IPS-20b (cell line): ENCODE measurements at regions not wholly inside any gene's neighbourhood (a gene's known extent, or its start where the extent isn't known, plus 50 kb on each side); places are given as distances from the start of the nearest gene placed in this dataset.
"Not testable (repeated sequence)": the region's sequence is repeated elsewhere in the genome, so short reads cannot be mapped to it uniquely, and the experiment has no call there.

Experiments
- H3K27ac ChIP-seq: one replicate; pipeline ENCODE4 v1.5.1; 2013; ENCODE audit warnings: low read length
- H3K27me3 ChIP-seq: 2 replicates; pipeline ENCODE4 v1.6.1; 2013; ENCODE audit warnings: mild to moderate bottlenecking, low read length, inconsistent platforms; ENCODE audit not compliant: insufficient read depth
- H3K36me3 ChIP-seq: 2 replicates; pipeline ENCODE4 v1.6.1; 2013; ENCODE audit warnings: low read depth, mild to moderate bottlenecking, inconsistent platforms, low read length, moderate library complexity; ENCODE audit not compliant: insufficient read depth
- H3K4me1 ChIP-seq: 2 replicates; pipeline ENCODE4 v1.6.1; 2013; ENCODE audit warnings: mild to moderate bottlenecking, control low read depth, inconsistent platforms, low read length, moderate library complexity; ENCODE audit not compliant: insufficient read depth
- H3K4me3 ChIP-seq: 2 replicates; pipeline ENCODE4 v1.5.1; 2013; ENCODE audit warnings: mild to moderate bottlenecking, low read length, inconsistent platforms
- H3K9ac ChIP-seq: 2 replicates; pipeline ENCODE4 v1.6.1; 2013; ENCODE audit warnings: low read depth, mild to moderate bottlenecking, inconsistent platforms, low read length, moderate library complexity
- H3K9me3 ChIP-seq: 2 replicates; pipeline ENCODE4 v1.6.1; 2013; ENCODE audit warnings: mild to moderate bottlenecking, low read depth, low read length, inconsistent platforms; ENCODE audit not compliant: insufficient read depth

DNA sequence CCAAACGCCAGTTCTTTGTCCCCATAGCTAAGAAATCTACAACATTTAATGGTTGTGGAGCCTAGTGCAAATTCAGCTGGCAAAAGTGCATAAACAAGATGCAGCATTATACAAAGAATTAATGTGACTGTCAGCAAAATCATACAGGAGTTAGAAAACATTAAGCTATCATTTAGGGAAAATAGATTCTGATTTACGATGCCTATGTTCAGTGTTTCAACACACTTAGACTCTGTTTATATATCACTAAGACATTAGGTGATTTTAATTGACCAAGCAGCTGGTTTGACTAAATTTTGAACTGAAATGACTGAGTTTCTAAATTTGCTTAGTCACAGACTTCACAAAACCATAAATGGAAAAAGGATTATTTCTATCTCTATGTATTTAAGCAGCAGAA lies 1076.8 kb downstream of the TBL1XR1 start:
- peaks cover 3% of the 10 kb centered on the region; the same call in 1 of the 2 replicates for H3K9me3 ChIP-seq
- H3K4me3 ChIP-seq: no peak overlapping the region
- H3K9ac ChIP-seq: no peak overlapping the region
- no peaks in the 10 kb centered on the region for H3K36me3 ChIP-seq
- no peaks in the 10 kb centered on the region for H3K27me3 ChIP-seq
- H3K4me1 ChIP-seq: no peaks in the 10 kb centered on the region
- H3K27ac ChIP-seq: no peak overlapping the region

DNA sequence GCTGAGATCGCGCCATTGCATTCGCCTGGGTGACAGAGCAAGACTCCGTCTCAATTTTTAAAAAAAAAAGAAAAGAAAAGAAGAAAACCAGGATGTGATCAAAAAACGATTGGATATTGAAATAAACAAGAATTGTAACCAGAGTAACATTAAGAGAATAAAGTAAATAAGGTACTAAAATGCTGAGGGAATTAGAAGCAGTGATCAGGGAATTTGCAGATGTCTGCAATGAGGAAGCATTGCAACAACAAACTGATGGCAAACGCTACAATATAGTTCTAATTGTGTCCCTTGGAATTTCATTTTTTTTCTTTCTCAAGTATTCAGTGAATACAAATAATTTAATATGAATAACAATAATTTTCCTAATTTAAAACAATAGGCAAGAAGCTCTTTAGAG lies 1077.5 kb downstream of the TBL1XR1 start:
- Histone ChIP-seq H3K36me3 (no peaks in the 10 kb centered on the region), H3K9me3 (peaks cover 3% of the 10 kb centered on the region; the same call in 1 of the 2 replicates), H3K4me1 (no peaks in the 10 kb centered on the region), H3K27ac (no peak overlapping the region), H3K27me3 (no peaks in the 10 kb centered on the region), H3K4me3 (no peak overlapping the region), H3K9ac (no peak overlapping the region)

DNA sequence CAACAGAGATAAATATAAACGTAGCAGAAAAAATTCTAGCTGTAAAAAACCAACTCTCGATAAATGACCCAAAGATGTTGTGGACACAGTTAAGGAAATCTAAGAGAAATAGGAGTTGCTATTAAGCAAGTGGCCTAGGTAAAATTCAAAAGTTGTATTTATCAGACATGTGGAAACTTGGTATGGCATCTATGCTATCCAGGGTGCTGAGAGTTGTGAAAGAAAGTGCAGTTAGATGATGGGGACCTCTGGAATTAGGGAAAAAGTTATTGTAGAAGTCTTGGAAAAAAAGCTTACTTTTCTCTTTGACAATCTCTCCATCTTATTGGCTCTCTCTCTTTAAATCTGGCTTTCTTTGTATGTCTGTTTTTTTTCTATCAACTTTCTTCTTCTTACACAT lies 1090.9 kb downstream of the TBL1XR1 start:
- no peak overlapping the region for H3K4me3 ChIP-seq
- no peaks in the 10 kb centered on the region for H3K27me3 ChIP-seq
- H3K36me3 ChIP-seq: no peaks in the 10 kb centered on the region
- H3K9ac ChIP-seq: no peak overlapping the region
- H3K27ac ChIP-seq: no peak overlapping the region
- no peaks in the 10 kb centered on the region for H3K4me1 ChIP-seq
- H3K9me3 ChIP-seq: no peaks in the 10 kb centered on the region

DNA sequence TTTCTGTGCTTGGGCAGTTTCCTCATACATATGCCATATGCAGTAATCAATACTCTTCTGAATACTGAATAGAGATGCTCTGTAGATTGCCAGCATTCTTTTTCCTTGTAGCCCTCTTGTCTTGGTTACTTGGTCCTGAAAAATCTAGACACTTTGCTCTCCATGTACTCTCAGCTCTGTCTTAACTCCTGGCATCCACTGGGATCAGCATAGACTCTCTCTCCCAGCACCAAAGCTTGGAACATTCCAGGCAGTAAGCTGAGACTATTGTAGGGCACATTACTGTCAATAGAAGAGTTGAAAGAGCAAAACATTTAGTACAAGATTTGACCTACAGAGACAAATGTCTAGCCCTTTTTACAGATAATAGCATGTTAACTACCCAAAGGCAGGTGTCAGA lies 1100.3 kb downstream of the TBL1XR1 start:
- Histone ChIP-seq H3K9ac (no peak overlapping the region), H3K27me3 (no peaks in the 10 kb centered on the region), H3K4me3 (no peak overlapping the region), H3K9me3 (no peaks in the 10 kb centered on the region), H3K27ac (no peak overlapping the region), H3K4me1 (0 out of 2 replicates have a peak, but pooled peaks cover 2% of the 10 kb centered on the region), H3K36me3 (no peaks in the 10 kb centered on the region)

DNA sequence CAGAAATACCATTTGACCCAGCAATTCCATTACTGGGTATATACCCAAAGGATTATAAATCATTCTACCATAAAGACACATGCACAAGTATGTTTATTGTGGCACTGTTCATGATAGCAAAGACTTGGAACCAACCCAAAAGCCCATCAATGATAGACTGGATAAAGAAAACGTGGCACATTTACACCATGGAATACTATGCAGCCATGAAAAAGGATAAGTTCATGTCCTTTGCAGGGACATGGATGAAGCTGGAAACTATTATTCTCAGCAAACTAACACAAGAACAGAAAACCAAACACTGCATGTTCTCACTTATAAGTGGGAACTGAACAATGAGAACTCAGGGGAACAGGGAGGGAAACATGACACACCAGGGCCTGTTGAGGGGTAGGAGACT lies 1103.4 kb downstream of the TBL1XR1 start:
- H3K27me3 ChIP-seq, H3K9ac ChIP-seq, H3K9me3 ChIP-seq, H3K27ac ChIP-seq, H3K4me1 ChIP-seq, H3K36me3 ChIP-seq, H3K4me3 ChIP-seq: not testable (repeated sequence)

DNA sequence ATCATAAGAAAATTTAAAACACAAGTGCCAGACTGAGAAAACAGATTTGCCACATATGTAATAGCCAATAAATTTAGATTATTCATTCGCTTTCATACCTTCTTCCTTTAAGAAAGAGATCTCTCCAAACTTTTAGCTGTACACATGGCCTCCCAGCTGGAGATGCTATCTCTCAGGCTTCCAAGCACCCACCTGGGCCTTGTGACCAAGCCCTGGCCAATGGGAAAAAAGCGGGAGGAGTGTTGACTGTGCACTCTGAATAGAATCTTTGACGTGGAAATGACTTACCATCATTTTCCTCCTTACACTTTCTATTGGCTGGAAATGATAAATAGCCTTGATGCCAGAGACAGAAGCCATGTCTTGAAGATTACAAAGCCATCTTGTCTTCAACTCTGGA lies 1106.6 kb downstream of the TBL1XR1 start:
- Histone ChIP-seq H3K9ac (no peak overlapping the region), H3K27me3 (no peaks in the 10 kb centered on the region), H3K36me3 (no peaks in the 10 kb centered on the region), H3K4me3 (no peak overlapping the region), H3K27ac (no peak overlapping the region), H3K4me1 (0 out of 2 replicates have a peak, but pooled peaks cover 4% of the 10 kb centered on the region), H3K9me3 (no peaks in the 10 kb centered on the region)

DNA sequence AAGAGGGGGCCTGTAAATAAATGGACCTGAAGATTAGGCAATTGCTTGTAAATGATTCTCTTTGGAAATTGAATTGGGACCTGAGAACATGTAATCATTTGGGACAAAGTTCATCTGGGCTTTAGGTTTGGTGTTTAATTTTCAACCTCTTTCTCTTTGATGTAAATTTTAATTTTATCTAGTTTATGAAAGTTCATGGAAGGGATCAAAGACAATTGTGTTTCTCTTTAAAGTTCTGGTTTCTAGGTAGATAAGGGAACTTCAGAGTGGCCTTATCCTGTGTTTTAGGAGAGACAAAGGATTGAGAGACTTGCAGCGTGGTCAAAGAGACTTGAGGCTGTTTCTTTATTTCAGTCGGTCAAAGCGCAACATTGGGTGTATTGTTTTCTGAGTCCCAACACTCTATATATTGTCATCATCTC lies 1108.3 kb downstream of the TBL1XR1 start:
- H3K4me1 ChIP-seq: 0 out of 2 replicates have a peak, but pooled peaks cover 4% of the 10 kb centered on the region
- no peak overlapping the region for H3K27ac ChIP-seq
- no peaks in the 10 kb centered on the region for H3K27me3 ChIP-seq

DNA sequence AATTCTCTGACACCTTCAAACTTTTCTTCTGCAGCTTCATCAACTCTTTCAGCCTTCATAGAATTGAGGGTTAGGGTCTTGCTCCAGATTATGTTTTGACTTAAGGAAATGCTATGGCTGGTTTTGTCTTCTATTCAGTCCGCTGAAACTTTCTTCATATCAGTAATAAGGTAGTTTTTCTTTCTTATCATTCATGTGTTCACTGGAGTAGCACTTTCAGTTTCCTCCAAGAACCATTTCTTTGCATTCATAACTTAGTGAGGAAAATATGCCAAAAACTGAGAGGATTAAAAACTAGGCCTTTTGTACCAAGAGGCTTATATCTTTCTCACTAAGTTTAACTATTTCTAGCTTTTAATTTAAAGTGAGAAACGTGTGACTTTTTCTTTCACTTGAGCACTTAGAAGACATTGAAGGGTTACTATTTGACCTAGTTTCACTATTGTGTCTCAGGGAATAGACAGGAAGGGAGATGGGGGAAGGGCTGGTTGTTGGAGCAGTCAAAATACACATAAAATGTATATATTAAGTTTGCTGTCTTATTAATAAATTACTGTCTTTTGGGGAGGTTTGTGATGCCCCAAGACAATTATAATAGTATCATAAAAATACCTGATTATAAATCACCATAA lies 1110.1 kb downstream of the TBL1XR1 start:
- Histone ChIP-seq H3K27ac (no peak overlapping the region), H3K4me3 (no peak overlapping the region), H3K4me1 (0 out of 2 replicates have a peak, but pooled peaks cover 4% of the 10 kb centered on the region), H3K9ac (no peak overlapping the region), H3K9me3 (no peaks in the 10 kb centered on the region), H3K27me3 (no peaks in the 10 kb centered on the region), H3K36me3 (no peaks in the 10 kb centered on the region)

More for the DNA sequence above, 1108.3 kb downstream of the TBL1XR1 start:
- no peaks in the 10 kb centered on the region for H3K9me3 ChIP-seq
- no peak overlapping the region for H3K9ac ChIP-seq
- H3K36me3 ChIP-seq: no peaks in the 10 kb centered on the region
- H3K4me3 ChIP-seq: no peak overlapping the region

DNA sequence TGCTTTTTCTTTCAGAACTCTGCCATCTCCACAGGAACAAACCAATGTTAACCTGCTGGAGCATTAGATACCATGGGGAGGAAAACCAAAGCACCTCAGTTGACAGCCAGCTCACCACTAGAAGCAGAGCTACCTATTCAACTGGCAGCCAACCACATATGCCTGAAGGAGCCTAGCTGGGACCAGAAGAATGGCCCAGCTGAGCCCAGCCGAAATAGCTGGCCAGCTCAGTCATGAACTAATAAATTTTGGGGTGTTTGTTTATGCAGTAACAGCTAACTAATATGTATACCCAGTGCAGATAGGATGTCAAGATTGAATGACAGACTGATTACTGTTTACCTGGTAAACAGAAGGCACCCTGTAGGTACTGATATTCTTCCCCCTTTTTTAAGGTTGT lies 1117.5 kb downstream of the TBL1XR1 start:
- H3K9me3 ChIP-seq: no peaks in the 10 kb centered on the region
- no peaks in the 10 kb centered on the region for H3K36me3 ChIP-seq
- no peak overlapping the region for H3K4me3 ChIP-seq
- H3K27ac ChIP-seq: no peak overlapping the region
- H3K9ac ChIP-seq: no peak overlapping the region
- H3K27me3 ChIP-seq: no peaks in the 10 kb centered on the region
- no peaks in the 10 kb centered on the region for H3K4me1 ChIP-seq

DNA sequence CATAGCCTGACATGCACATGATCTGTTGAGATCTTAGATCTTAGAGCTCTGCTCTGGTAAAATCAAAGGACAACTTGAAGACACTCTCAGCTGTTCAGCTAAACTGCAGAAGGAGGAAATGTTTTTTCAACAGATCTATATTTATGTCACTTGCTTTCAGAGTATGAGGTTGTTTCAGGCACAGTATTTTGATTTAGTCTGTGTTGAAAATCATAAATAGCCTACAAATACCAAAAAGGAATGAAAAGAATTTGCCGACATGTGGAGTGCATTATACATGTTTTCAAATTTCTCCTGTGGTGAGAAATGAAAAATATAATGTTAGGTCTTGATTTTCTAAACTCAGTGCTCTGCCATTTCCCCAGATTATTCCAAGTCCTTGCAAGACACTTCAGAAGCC lies 1118.4 kb downstream of the TBL1XR1 start:
- Histone ChIP-seq H3K27ac (no peak overlapping the region), H3K9me3 (no peaks in the 10 kb centered on the region), H3K4me1 (no peaks in the 10 kb centered on the region), H3K4me3 (no peak overlapping the region), H3K36me3 (no peaks in the 10 kb centered on the region), H3K9ac (no peak overlapping the region), H3K27me3 (no peaks in the 10 kb centered on the region)

DNA sequence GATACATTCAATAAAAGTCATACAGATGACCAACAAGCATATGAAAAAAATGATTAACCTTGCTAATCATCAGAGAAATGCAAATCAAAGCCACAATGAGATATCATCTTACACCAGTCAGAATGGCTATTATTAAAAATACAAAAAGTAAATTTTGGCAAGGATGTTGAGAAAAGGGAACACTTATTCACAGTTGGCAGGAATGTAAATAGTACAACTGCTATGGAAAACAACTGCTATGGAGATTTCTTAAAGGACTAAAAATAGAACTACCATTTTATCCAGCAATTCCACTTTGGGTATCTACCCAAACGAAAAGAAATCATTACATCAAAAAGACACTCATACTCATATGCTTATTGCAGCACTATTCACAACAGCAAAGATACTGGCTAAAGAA lies 1121.8 kb downstream of the TBL1XR1 start:
- no peak overlapping the region for H3K9ac ChIP-seq

DNA sequence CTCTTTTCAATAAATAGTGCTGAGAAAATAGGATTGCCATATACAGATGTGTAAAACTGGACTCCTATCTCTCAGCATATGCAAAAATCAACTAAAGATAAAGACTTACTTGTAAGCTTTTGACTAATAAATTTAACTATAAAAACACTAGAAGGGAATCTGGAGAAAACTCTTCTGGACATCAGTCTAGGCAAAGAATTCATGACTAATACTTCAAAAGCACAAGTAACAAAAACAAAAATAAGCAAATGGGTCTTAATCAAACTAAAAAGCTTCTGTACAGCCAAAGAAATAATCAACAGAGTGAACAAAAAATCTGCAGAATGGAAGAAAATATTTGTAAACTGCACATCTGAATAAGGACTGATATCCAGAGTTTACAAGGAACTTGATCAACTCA lies 1122.2 kb downstream of the TBL1XR1 start:
- no peak overlapping the region for H3K4me3 ChIP-seq
- no peak overlapping the region for H3K9ac ChIP-seq
- no peaks in the 10 kb centered on the region for H3K36me3 ChIP-seq
- no peaks in the 10 kb centered on the region for H3K4me1 ChIP-seq
- no peaks in the 10 kb centered on the region for H3K27me3 ChIP-seq
- H3K9me3 ChIP-seq: no peaks in the 10 kb centered on the region
- no peak overlapping the region for H3K27ac ChIP-seq

More for the DNA sequence above, 1121.8 kb downstream of the TBL1XR1 start:
- H3K4me1 ChIP-seq: no peaks in the 10 kb centered on the region
- no peaks in the 10 kb centered on the region for H3K27me3 ChIP-seq
- no peaks in the 10 kb centered on the region for H3K9me3 ChIP-seq
- H3K36me3 ChIP-seq: no peaks in the 10 kb centered on the region
- H3K4me3 ChIP-seq: no peak overlapping the region
- H3K27ac ChIP-seq: no peak overlapping the region
